ENCODE measurements at regions not wholly inside any gene's neighbourhood (a gene's known extent, or its start where the extent isn't known, plus 50 kb on each side); places are given as distances from the start of the nearest gene placed in this dataset.

- H2AK5ac ChIP-seq (ENCODE audit: insufficient read length, low read length), result no peak overlapping the region
- no CpG with 5 or more reads among the region's 3 CpGs for WGBS (ENCODE audit: extremely low coverage, insufficient read length, low lambda C conversion rate)
- no peak overlapping the region for H4K5ac ChIP-seq (ENCODE audit: insufficient read length, low read depth, low read length)
- Mint-ChIP-seq H3K9me3 (0 out of 5 replicates have a peak, but pooled peaks cover 0 to 2% of the 10 kb centered on the region in 2 experiments), H3K27me3 (ENCODE audit: low read depth) (no peaks in the 10 kb centered on the region), H3K27ac (no peak overlapping the region; a peak in 1 of 7 replicates), H3K4me3 (no peak overlapping the region), H3K36me3 (ENCODE audit: insufficient read depth in 1 of 3, low read depth in 3 of 3) (no peaks in the 10 kb centered on the region), H3K4me1 (peaks cover 0 to 4% of the 10 kb centered on the region in 2 experiments; a peak in 2 of 4 replicates)
- H3K4me2 ChIP-seq (ENCODE audit: insufficient read depth, insufficient read length, low read length), result no peak overlapping the region
- no peaks in the 10 kb centered on the region for H3K23me2 ChIP-seq (ENCODE audit: insufficient read length, low read depth, low read length, poor library complexity, severe bottlenecking)
- no peak overlapping the region for H2BK20ac ChIP-seq (ENCODE audit: low read depth, low read length, poor library complexity, severe bottlenecking)
- no peak overlapping the region for H2BK15ac ChIP-seq (ENCODE audit: low read depth, low read length)
- DNase-seq, result no peak
- no peak overlapping the region for H3K27ac ChIP-seq (ENCODE audit: insufficient read length, low read depth, low read length)
- no peak overlapping the region for H2BK5ac ChIP-seq (ENCODE audit: insufficient read length, low read length)
- H2BK120ac ChIP-seq (ENCODE audit: low read depth, low read length, poor library complexity, severe bottlenecking), result no peak overlapping the region
- H3K56ac ChIP-seq (ENCODE audit: insufficient read length, low read depth, low read length), result no peak overlapping the region
- no peak overlapping the region for H3K14ac ChIP-seq (ENCODE audit: insufficient read depth, low read length)
- no peaks in the 10 kb centered on the region for H3K9me3 ChIP-seq (ENCODE audit: control insufficient read depth, low read depth, low read length)
- H3K18ac ChIP-seq (ENCODE audit: insufficient read length, low read depth, low read length), result no peak overlapping the region
- no peak overlapping the region for H4K8ac ChIP-seq (replicated peaks; ENCODE audit: insufficient read length, low read depth, low read length)
- no peak for TF ChIP-seq CTCF (conservative IDR thresholded peaks at IDR 0.05)
- no peak overlapping the region for H3K4ac ChIP-seq (ENCODE audit: low read depth, low read length)
- H3K23ac ChIP-seq (ENCODE audit: insufficient read length, low read depth, low read length), result no peak overlapping the region
- no peak overlapping the region for H2AFZ ChIP-seq (ENCODE audit: low read length)
- no peak overlapping the region for H3T11ph ChIP-seq (ENCODE audit: low read length)
- no peaks in the 10 kb centered on the region for H4K20me1 ChIP-seq (ENCODE audit: control insufficient read depth, insufficient read depth, insufficient read length)
- H4K91ac ChIP-seq (ENCODE audit: insufficient read length, low read depth, low read length), result no peak overlapping the region
- no peak overlapping the region for H3K9ac ChIP-seq (ENCODE audit: extremely low read depth, insufficient read length, low read length)
- no peaks in the 10 kb centered on the region for H3K4me1 ChIP-seq (ENCODE audit: insufficient read depth, low read length)
- no peaks in the 10 kb centered on the region for H3K79me1 ChIP-seq (ENCODE audit: insufficient read depth, low read depth, low read length, poor library complexity, severe bottlenecking)
- H3K79me2 ChIP-seq (ENCODE audit: insufficient read depth, low read length), result no peaks in the 10 kb centered on the region
- no peaks in the 10 kb centered on the region for H3K27me3 ChIP-seq (ENCODE audit: insufficient read depth, low read length)
- no peak overlapping the region for H2BK12ac ChIP-seq (ENCODE audit: insufficient read length, low read depth, low read length)
Observed at GRCh38 chr18:73288813-73289212, 421.0 kb upstream of the NETO1 start.

All from H9 (cell line).